ENCODE measurements at regions not wholly inside any gene's neighbourhood (a gene's known extent, or its start where the extent isn't known, plus 50 kb on each side); places are given as distances from the start of the nearest gene placed in this dataset.

GRCh38 chr9:95725045-95725444 is 150.4 kb upstream of the ERCC6L2 start:
- no peaks in the 10 kb centered on the region for H3K36me3 ChIP-seq (replicated peaks in 1 of 2; ENCODE audit: control extremely low read depth in 1 of 2, control insufficient read depth in 1 of 2, extremely low read depth in 1 of 2, insufficient read depth in 2 of 2, low read length in 1 of 2)
- intact Hi-C loops (cut with micrococcal nuclease): loop anchor here (5.0 to 10.0 kb wide), 2 partner anchors 490 to 592 kb away; no protein-coding TSS in a partner anchor
- ChIA-PET POLR2A (no interaction called here), CTCF (no interaction called here)
- H3K4me3 Mint-ChIP-seq: no peak overlapping the region
- no peak overlapping the region for H3K27ac ChIP-seq (ENCODE audit: low read length in 2 of 2)
- no peaks in the 10 kb centered on the region for H3K27me3 Mint-ChIP-seq
- H3K9me3 Mint-ChIP-seq (ENCODE audit: insufficient read depth): no peaks in the 10 kb centered on the region
- peaks cover 8 to 14% of the 10 kb centered on the region in 2 donors for H3K4me1 ChIP-seq (ENCODE audit: control insufficient read depth in 2 of 2, insufficient read depth in 2 of 2, low read length in 2 of 2)
- 33% methylated on average over 3 of the region's 4 CpGs for WGBS (ENCODE audit: insufficient coverage)
- H3K27ac Mint-ChIP-seq: no peak overlapping the region
- no peaks in the 10 kb centered on the region for H3K27me3 ChIP-seq (replicated peaks in 1 of 4; ENCODE audit: control extremely low read depth in 1 of 4, control insufficient read depth in 3 of 4, insufficient read depth in 4 of 4, low read length in 3 of 4)
- no peaks in the 10 kb centered on the region for H3K79me2 ChIP-seq (ENCODE audit: control insufficient read depth, insufficient read depth, low read length)
- H2AFZ ChIP-seq (ENCODE audit: insufficient read depth, low read depth, low read length, poor library complexity, severe bottlenecking): peak overlapping the region; percentile 65
- H3K4me2 ChIP-seq (replicated peaks; ENCODE audit: low read depth, low read length, poor library complexity, severe bottlenecking): peak overlapping the region; percentile 43
- no peak overlapping the region for H3K4me3 ChIP-seq (ENCODE audit: control extremely low read depth in 1 of 5, extremely low read depth in 1 of 5, insufficient read depth in 1 of 5, low read depth in 2 of 5, low read length in 4 of 5)
- H3K4me1 Mint-ChIP-seq: peaks cover 13% of the 10 kb centered on the region
- no peak for ATAC-seq (ENCODE audit: low read depth)
- H4K20me1 ChIP-seq (ENCODE audit: control insufficient read depth, insufficient read depth, low read length, poor library complexity, severe bottlenecking): no peaks in the 10 kb centered on the region
- DNase-seq: no peak
- peaks cover 0 to 9% (median 0%) of the 10 kb centered on the region in 3 donors for H3K9me3 ChIP-seq (ENCODE audit: control extremely low read depth in 1 of 3, control insufficient read depth in 2 of 3, insufficient read depth in 1 of 3, low read length in 2 of 3)
- TF ChIP-seq CTCF (IDR thresholded peaks at IDR 0.05): no peak
- TF ChIP-seq EZH2 (IDR thresholded peaks at IDR 0.05; ENCODE audit: borderline replicate concordance, insufficient read depth, low read depth, low read length, poor library complexity, severe bottlenecking): no peak
- H3K9ac ChIP-seq (ENCODE audit: low read length): no peak overlapping the region

- H3K4me3 ChIP-seq (ENCODE audit: control extremely low read depth in 1 of 5, extremely low read depth in 1 of 5, insufficient read depth in 1 of 5, low read depth in 2 of 5, low read length in 4 of 5): no peak overlapping the region
- H3K4me2 ChIP-seq (replicated peaks; ENCODE audit: low read depth, low read length, poor library complexity, severe bottlenecking): peak overlapping the region; percentile 43
- Mint-ChIP-seq H3K27ac (no peak overlapping the region), H3K4me3 (peak overlapping the region; percentile 2), H3K4me1 (peaks cover 13% of the 10 kb centered on the region), H3K9me3 (ENCODE audit: insufficient read depth) (no peaks in the 10 kb centered on the region), H3K27me3 (no peaks in the 10 kb centered on the region)
- TF ChIP-seq EZH2 (IDR thresholded peaks at IDR 0.05; ENCODE audit: borderline replicate concordance, insufficient read depth, low read depth, low read length, poor library complexity, severe bottlenecking): no peak
- TF ChIP-seq CTCF (IDR thresholded peaks at IDR 0.05): no peak
- peak; percentile 21 for ATAC-seq (ENCODE audit: low read depth)
- peaks cover 8 to 14% of the 10 kb centered on the region in 2 donors for H3K4me1 ChIP-seq (ENCODE audit: control insufficient read depth in 2 of 2, insufficient read depth in 2 of 2, low read length in 2 of 2)
- H3K27ac ChIP-seq (ENCODE audit: low read length in 2 of 2): peak overlapping the region in 1 of 2 donors; percentile 35
- H3K36me3 ChIP-seq (replicated peaks in 1 of 2; ENCODE audit: control extremely low read depth in 1 of 2, control insufficient read depth in 1 of 2, extremely low read depth in 1 of 2, insufficient read depth in 2 of 2, low read length in 1 of 2): no peaks in the 10 kb centered on the region
- intact Hi-C loops (cut with micrococcal nuclease): loop anchor here (10.0 kb wide), 1 partner anchor 490 kb away; no protein-coding TSS in a partner anchor
- peak overlapping the region; percentile 65 for H2AFZ ChIP-seq (ENCODE audit: insufficient read depth, low read depth, low read length, poor library complexity, severe bottlenecking)
- DNase-seq: peak; percentile 25
- WGBS (ENCODE audit: insufficient coverage): 29% methylated on average over 7 of the region's 7 CpGs
- H4K20me1 ChIP-seq (ENCODE audit: control insufficient read depth, insufficient read depth, low read length, poor library complexity, severe bottlenecking): no peaks in the 10 kb centered on the region
- H3K9me3 ChIP-seq (ENCODE audit: control extremely low read depth in 1 of 3, control insufficient read depth in 2 of 3, insufficient read depth in 1 of 3, low read length in 2 of 3): peaks cover 0 to 9% (median 0%) of the 10 kb centered on the region in 3 donors
- CTCF ChIA-PET: no interaction called here
- H3K79me2 ChIP-seq (ENCODE audit: control insufficient read depth, insufficient read depth, low read length): no peaks in the 10 kb centered on the region
- POLR2A ChIA-PET: no interaction called here
- no peak overlapping the region for H3K9ac ChIP-seq (ENCODE audit: low read length)
- H3K27me3 ChIP-seq (replicated peaks in 1 of 4; ENCODE audit: control extremely low read depth in 1 of 4, control insufficient read depth in 3 of 4, insufficient read depth in 4 of 4, low read length in 3 of 4): no peaks in the 10 kb centered on the region
Observed at GRCh38 chr9:95724253-95724991, 151.1 kb upstream of the ERCC6L2 start.
